BLaER1 (cell line): ENCODE measurements at regions not wholly inside any gene's neighbourhood (a gene's known extent, or its start where the extent isn't known, plus 50 kb on each side); places are given as distances from the start of the nearest gene placed in this dataset.
"Not testable (repeated sequence)": the region's sequence is repeated elsewhere in the genome, so short reads cannot be mapped to it uniquely, and the experiment has no call there.

Experiments
- H3K27ac ChIP-seq: shearing (Covaris generic); formaldehyde crosslinking; 2 replicates; pipeline ENCODE4 v1.8.1; 2022
- H3K27me3 ChIP-seq: shearing (Covaris generic); formaldehyde crosslinking; 2 replicates; pipeline ENCODE4 v1.8.1; 2022
- H3K36me3 ChIP-seq: shearing (Covaris generic); formaldehyde crosslinking; 2 replicates; pipeline ENCODE4 v1.8.1; 2022
- H3K4me1 ChIP-seq: shearing (Covaris generic); formaldehyde crosslinking; 2 replicates; pipeline ENCODE4 v1.8.1; 2022
- H3K4me2 ChIP-seq: shearing (Covaris generic); formaldehyde crosslinking; 2 replicates; pipeline ENCODE4 v1.8.1; 2022
- H3K4me3 ChIP-seq: shearing (Covaris generic); formaldehyde crosslinking; 2 replicates; pipeline ENCODE4 v1.8.1; 2022
- H3K9ac ChIP-seq: shearing (Covaris generic); formaldehyde crosslinking; 2 replicates; pipeline ENCODE4 v1.8.1; 2022
- H3K9me3 ChIP-seq: shearing (Covaris generic); formaldehyde crosslinking; 2 replicates; pipeline ENCODE4 v1.8.1; 2022
- H4K20me1 ChIP-seq: shearing (Covaris generic); formaldehyde crosslinking; 2 replicates; pipeline ENCODE4 v1.8.1; 2022

DNA sequence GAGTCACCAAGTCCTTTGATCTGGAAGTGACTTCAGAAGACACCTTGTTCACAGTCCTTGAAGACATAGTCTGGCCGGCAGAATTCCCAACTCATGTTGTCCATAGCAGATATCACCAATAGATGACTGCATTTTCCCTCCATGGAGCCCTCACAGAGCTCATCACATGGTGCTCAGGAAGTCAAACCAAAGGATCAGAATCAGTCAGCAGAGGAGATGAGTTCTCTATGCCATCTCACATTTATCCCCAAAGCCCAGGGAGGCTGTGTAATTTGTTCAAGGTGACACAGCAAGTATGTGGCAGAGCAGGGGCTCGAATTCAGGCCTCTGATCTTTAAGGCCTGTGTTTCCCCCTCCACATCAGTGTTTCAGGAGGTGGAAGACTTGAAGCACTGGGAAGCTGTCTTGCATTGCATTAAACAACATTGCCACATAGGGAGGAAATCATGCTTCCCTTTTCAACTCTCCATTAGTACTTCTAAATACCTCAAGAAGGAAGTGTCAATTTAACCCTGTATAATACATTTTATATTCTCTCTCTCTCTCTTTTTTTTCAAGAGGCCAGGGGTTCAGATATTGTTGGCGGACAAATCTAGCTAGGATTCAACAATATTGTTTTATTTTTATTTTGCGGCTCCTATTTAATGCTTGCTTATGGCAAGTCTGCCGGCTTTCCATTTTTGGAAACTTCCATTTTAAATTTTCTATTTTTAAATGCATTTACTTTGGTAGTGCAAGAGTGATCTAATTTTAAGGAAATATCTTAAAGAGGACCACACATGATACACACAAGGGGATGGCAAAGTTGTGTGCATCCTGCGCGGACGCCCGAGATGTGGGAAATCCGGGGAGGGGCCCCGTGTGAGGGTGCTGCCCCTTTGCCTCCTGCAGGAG lies 61.9 kb downstream of the NPIPB5 start:
- not testable (repeated sequence) for H3K27ac ChIP-seq, H3K27me3 ChIP-seq, H4K20me1 ChIP-seq, H3K4me3 ChIP-seq, H3K4me1 ChIP-seq, H3K9me3 ChIP-seq, H3K36me3 ChIP-seq, H3K9ac ChIP-seq, H3K4me2 ChIP-seq

DNA sequence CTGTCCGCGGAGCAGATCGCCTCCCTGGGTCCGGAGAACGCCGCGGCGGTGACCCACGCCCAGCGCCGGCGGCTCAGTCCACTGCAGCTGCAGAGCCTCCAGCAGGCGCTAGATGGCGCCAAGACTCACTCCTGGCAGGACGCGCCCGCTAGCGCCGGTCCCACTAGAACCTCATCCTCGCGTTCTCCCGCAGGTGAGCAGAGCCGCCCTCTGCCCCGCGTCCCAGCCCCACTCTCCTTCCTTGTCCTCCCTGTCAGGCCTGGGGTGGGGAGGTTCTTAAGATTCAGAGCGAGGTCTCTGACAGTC lies 62.5 kb downstream of the NPIPB5 start:
- not testable (repeated sequence) for H3K36me3 ChIP-seq, H3K4me3 ChIP-seq, H3K4me2 ChIP-seq, H3K9me3 ChIP-seq, H4K20me1 ChIP-seq, H3K9ac ChIP-seq, H3K4me1 ChIP-seq, H3K27me3 ChIP-seq, H3K27ac ChIP-seq

DNA sequence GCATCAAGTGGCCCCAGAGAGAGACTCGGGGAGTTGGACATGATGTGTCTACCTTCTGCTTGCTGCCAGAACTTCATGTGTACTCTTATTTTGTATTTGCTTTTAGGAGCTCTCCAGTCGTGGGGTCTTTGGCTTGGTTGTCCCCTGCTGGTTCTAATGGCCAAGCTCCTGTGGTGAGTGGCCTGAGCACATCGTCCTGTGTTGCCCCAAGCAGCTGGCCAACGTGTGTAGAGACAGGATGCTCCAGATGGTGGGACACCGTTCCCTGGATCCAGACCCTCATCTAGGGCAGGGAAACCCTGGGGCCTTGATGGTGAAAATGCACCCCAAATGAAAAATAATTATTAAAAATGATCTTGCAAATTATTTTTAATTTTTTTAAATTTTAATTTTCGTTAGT lies 65.8 kb downstream of the NPIPB5 start:
- not testable (repeated sequence) for H4K20me1 ChIP-seq, H3K4me3 ChIP-seq, H3K4me2 ChIP-seq, H3K36me3 ChIP-seq, H3K27me3 ChIP-seq, H3K9me3 ChIP-seq, H3K9ac ChIP-seq, H3K4me1 ChIP-seq, H3K27ac ChIP-seq

DNA sequence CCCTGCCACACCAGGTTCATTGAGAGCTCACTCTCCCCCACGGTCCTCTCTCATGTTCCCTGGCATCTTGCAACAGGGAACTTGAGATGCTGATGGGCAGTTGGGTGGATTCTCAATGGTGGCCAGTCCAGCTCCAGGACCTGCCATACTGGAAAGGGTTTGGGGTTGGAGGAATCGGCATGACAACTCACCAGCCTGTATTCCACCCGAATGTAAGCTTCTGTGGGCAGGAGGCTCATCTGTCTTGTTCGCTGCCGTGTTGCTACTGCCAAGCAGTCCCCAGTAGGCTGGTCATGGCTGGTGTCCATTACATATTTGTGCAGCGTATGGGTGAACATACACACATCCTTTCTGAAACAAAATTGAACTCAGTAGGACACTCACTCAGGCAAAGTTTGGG lies 72.5 kb downstream of the NPIPB5 start:
- H3K4me1 ChIP-seq, H3K4me2 ChIP-seq, H4K20me1 ChIP-seq, H3K9me3 ChIP-seq, H3K4me3 ChIP-seq, H3K27ac ChIP-seq, H3K27me3 ChIP-seq, H3K9ac ChIP-seq, H3K36me3 ChIP-seq: not testable (repeated sequence)

DNA sequence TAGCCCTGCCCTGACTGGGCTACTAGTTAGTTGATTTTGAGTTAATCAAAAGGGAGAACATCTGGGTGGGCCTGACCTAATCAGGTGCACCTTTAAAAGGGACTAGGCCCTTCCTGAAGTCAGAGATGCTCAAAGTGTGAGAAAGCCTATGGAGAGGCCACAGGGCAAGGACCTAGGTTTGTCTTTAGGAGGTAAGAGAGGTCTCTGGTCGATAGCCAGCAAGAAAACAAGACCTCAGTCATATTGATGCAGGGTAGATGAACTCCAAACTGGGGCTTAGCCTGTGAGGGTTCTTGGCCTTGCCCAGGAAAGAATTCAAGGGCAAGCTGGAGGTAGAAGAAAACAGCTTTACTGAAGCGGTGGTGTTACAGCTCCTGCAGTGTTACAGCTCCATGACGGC lies 73.8 kb downstream of the NPIPB5 start:
- not testable (repeated sequence) for H3K9me3 ChIP-seq, H3K4me2 ChIP-seq, H3K9ac ChIP-seq, H4K20me1 ChIP-seq, H3K36me3 ChIP-seq, H3K4me1 ChIP-seq, H3K27me3 ChIP-seq, H3K4me3 ChIP-seq, H3K27ac ChIP-seq

DNA sequence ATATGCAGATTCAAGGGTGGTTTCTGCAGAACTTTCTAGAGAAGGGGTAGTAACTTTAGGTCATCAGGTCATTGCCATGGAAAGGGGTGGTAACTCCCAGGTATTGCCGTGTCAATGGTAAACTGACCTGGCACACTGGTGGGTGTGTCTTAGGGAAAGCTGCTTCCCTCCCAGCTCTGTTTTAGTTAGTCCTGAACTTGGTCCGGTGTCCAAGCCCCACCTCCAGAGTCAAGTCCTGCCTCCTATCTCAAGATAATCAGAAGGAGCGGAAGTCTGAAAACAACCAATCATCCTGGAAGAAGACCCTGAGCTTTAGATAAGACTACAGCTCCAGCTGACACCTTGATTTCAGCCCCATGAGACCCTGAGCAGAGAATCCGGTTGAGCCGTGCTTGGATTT lies 74.2 kb downstream of the NPIPB5 start:
- not testable (repeated sequence) for H4K20me1 ChIP-seq, H3K27ac ChIP-seq, H3K9ac ChIP-seq, H3K36me3 ChIP-seq, H3K27me3 ChIP-seq, H3K4me2 ChIP-seq, H3K9me3 ChIP-seq, H3K4me3 ChIP-seq, H3K4me1 ChIP-seq

DNA sequence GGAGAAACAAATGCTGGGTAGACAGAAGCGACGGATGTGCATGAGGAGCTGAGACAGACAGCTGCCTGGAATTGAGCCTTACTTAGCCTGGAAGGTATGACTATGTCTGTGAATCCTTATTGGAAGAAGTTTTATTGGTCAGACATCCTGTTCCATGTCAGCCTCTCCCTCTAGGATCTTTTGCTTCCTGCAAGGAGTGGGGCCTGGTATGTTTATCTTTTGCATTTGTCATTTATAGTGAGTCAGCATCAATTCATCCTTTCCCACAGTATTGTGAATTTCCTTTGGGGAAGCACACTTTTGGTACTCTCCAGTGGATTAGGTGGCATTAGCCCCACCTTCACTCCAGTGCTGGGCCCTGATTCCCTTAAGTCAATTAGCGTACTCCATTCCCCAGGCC lies 74.7 kb downstream of the NPIPB5 start:
- H3K9me3 ChIP-seq, H3K4me1 ChIP-seq, H3K4me2 ChIP-seq, H3K27ac ChIP-seq, H3K36me3 ChIP-seq, H4K20me1 ChIP-seq, H3K4me3 ChIP-seq, H3K9ac ChIP-seq, H3K27me3 ChIP-seq: not testable (repeated sequence)

DNA sequence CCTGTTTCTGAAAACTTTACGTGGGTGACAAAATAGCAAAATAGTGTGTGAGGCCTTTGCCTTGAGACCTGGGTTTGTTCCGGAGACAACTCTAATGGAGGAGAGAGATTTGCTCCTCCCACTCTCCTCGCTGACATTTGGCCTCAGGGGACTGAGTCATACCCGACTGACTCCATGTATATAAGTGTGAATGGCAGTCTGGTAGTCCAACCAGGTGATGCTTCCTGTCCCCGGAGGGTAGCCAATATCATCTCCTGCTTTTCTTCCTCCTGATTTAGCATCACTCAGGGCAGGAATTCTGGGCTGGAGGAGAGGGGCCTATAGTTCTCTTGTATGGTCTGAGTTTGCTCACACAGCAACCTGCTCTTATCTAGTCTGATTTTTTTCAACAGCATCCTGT lies 76.0 kb downstream of the NPIPB5 start:
- H3K27ac ChIP-seq, H3K9ac ChIP-seq, H3K27me3 ChIP-seq, H3K36me3 ChIP-seq, H3K9me3 ChIP-seq, H4K20me1 ChIP-seq, H3K4me3 ChIP-seq, H3K4me1 ChIP-seq, H3K4me2 ChIP-seq: not testable (repeated sequence)

DNA sequence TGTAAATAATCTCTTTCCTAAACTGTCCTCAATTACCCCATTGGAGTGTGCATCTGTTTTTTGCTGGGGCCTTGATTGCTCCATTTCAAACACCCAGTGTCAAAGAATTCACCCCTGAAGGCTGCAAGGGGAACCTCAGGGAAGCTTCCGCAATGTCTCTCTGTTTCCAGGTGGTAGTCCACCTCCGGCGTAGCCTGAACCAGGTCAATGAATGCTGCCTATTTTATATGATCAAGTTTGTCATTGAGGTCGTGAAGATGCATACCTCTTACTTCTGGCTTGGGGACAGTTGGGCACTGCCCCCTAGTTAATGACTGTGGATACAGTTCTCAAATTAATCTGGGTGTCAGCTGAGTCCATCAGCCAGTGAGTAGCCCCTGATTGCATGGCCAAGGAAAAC lies 79.1 kb downstream of the NPIPB5 start:
- H3K27me3 ChIP-seq, H3K36me3 ChIP-seq, H3K4me1 ChIP-seq, H3K4me3 ChIP-seq, H3K9me3 ChIP-seq, H4K20me1 ChIP-seq, H3K9ac ChIP-seq, H3K27ac ChIP-seq, H3K4me2 ChIP-seq: not testable (repeated sequence)

DNA sequence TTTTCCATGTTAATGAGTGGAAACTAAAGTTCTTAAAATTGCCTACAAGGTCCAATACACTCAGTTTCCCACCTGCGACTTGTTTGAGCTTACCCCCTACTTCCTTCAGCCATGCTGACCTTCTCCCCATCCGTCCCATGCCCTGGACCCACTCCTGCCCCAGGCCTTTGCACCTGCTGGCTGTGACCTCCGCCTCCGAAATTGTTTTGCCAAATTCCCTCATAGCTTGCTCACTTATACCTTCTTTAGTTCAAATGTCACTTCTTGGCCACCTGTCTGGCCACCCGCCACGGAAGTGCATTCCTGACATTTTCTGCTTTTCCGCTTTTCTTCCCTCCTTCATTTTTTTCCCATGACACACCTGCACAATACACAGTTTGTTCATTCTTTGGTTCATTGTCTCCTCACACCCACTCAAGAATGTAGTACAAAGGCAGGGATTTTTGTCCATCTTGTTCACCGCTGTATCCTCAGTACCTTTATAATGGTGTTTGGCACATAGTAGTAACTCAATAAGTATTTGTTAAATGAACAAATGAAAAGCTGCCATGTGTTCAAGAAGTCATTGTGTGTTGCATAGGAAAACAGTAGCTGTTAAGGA lies 85.9 kb downstream of the NPIPB5 start:
- H3K4me3 ChIP-seq, H3K27ac ChIP-seq, H3K9me3 ChIP-seq: not testable (repeated sequence)

DNA sequence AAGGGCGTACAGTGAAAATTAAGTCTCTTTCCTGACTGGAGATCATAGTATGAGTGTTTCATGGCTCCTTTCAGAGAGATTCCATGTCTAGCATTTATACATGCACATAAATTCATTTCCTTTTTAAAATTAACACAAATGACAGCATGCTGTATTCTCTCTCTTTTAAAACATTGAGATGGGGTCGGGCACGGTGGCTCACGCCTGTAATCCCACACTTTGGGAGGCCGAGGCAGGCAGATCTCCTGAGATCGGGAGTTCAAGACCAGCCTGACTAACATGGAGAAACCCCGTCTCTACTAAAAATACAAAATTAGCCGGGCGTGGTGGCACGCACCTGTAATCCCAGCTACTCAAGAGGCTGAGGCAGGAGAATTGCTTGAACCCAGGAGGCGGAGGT lies 93.1 kb downstream of the NPIPB5 start:
- H3K27ac ChIP-seq, H3K36me3 ChIP-seq, H3K4me3 ChIP-seq, H3K9me3 ChIP-seq, H3K9ac ChIP-seq, H4K20me1 ChIP-seq, H3K4me1 ChIP-seq, H3K4me2 ChIP-seq, H3K27me3 ChIP-seq: not testable (repeated sequence)

More for the DNA sequence above, 85.9 kb downstream of the NPIPB5 start:
- H3K36me3 ChIP-seq, H3K9ac ChIP-seq, H3K4me2 ChIP-seq, H4K20me1 ChIP-seq, H3K4me1 ChIP-seq, H3K27me3 ChIP-seq: not testable (repeated sequence)

DNA sequence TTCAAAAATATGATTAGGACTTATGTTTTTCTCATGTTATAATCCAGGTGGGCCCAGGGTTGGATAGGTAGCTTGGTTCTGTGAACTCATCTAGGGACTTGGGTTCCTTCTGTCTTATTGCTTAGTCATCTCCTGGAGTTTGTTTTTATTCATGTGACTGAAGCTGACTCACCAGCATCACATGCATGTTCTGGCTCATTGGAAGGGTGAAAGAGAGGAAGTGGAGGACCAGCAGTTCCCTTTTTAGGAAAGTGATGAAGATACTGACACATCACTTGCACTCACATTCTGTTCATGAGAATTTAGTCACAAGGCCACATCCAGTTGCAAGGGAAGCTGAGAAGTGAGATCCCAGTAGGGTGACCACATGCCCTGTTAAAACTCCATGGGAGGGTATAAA lies 95.9 kb downstream of the NPIPB5 start:
- not testable (repeated sequence) for H3K27me3 ChIP-seq, H3K27ac ChIP-seq, H3K4me1 ChIP-seq, H3K36me3 ChIP-seq, H4K20me1 ChIP-seq, H3K4me2 ChIP-seq, H3K9ac ChIP-seq, H3K4me3 ChIP-seq, H3K9me3 ChIP-seq

DNA sequence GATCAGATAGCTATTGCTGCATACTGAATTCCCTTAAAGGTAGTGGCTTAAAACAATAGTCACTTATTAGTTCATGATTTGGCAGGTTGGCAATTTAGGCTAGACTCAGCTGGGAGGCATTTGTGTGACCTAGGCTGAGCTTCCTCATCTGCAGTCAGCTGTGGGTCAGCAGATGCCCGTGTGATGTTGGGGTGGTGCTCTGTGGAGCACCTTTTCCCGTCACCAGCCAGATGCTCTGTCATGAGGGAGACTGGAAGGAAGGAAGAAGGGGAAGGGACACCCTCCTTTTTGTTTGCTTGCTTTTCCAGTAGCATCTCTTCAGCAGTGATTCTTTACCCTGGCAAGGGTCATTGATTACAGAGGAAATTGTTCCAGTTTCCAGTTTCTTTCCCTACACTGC lies 99.1 kb downstream of the NPIPB5 start:
- H4K20me1 ChIP-seq, H3K4me1 ChIP-seq, H3K4me3 ChIP-seq, H3K9ac ChIP-seq, H3K27me3 ChIP-seq, H3K27ac ChIP-seq, H3K4me2 ChIP-seq, H3K36me3 ChIP-seq: not testable (repeated sequence)
- peaks cover 14% of the 10 kb centered on the region for H3K9me3 ChIP-seq

DNA sequence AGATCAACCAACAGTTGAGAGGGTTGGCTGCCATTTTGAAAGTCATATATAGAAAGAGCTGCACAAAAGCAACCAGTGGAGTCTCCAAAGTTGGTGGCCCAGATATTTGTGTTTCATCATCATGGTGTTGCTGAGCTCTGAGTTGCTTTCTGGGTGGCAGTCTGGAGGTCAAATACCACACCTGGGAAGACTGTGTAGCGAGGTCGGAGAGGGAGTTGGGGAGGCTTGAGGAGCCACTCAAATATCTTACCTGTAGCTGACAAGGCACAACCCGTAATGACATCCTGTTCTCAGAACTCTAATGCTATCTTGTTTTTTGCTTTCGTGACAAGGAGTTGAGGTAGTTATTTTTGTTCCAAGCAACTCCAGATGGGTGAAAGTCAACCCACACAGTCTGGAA lies 100.4 kb downstream of the NPIPB5 start:
- not testable (repeated sequence) for H3K4me3 ChIP-seq, H3K4me2 ChIP-seq, H3K27me3 ChIP-seq, H4K20me1 ChIP-seq, H3K27ac ChIP-seq, H3K9ac ChIP-seq, H3K36me3 ChIP-seq, H3K4me1 ChIP-seq
- H3K9me3 ChIP-seq, result peaks cover 16% of the 10 kb centered on the region
